ENCODE measurements at regions not wholly inside any gene's neighbourhood (a gene's known extent, or its start where the extent isn't known, plus 50 kb on each side); places are given as distances from the start of the nearest gene placed in this dataset.

DNA sequence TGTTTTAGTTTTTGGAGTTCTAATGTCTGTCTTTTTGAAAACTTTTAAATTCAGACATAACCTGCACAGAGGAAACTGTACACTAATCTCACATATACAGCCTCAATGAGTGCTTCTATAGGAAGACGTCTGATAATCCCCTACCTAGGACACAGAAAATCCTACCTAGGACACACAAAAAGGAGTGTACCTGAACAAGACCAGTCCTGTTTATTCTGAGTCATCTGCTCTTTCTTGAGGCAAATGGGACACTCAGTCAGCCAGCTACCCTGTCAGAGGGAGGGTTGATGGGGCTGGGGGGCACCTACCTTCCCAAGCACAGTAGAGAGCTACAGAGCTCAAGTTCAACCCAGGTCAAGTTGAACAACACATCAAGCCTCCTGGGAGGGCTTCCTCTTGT lies 346.6 kb upstream of the NCAM1 start:
- intact Hi-C loops (cut with DNase I): no loop called here
- H3K9me3 ChIP-seq: no peaks in the 10 kb centered on the region
- TF ChIP-seq, protein P1, sequence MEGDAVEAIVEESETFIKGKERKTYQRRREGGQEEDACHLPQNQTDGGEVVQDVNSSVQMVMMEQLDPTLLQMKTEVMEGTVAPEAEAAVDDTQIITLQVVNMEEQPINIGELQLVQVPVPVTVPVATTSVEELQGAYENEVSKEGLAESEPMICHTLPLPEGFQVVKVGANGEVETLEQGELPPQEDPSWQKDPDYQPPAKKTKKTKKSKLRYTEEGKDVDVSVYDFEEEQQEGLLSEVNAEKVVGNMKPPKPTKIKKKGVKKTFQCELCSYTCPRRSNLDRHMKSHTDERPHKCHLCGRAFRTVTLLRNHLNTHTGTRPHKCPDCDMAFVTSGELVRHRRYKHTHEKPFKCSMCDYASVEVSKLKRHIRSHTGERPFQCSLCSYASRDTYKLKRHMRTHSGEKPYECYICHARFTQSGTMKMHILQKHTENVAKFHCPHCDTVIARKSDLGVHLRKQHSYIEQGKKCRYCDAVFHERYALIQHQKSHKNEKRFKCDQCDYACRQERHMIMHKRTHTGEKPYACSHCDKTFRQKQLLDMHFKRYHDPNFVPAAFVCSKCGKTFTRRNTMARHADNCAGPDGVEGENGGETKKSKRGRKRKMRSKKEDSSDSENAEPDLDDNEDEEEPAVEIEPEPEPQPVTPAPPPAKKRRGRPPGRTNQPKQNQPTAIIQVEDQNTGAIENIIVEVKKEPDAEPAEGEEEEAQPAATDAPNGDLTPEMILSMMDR (IDR thresholded peaks at IDR 0.05): no peak
- TF ChIP-seq POLR2AphosphoS5 (IDR thresholded peaks at IDR 0.05; ENCODE audit: insufficient read depth in 1 of 2, low read depth in 1 of 2): no peak
- no peak for TF ChIP-seq POLR2A (IDR thresholded peaks at IDR 0.05)
- H3K27ac ChIP-seq: no peak overlapping the region
- no peak overlapping the region for H3K4me3 ChIP-seq
- no peaks in the 10 kb centered on the region for H3K27me3 ChIP-seq
- H3K4me1 ChIP-seq: peaks cover 27% of the 10 kb centered on the region
- H3K36me3 ChIP-seq: no peaks in the 10 kb centered on the region
- DNase-seq (ENCODE audit: extremely low spot score in 2 of 2): no peak

DNA sequence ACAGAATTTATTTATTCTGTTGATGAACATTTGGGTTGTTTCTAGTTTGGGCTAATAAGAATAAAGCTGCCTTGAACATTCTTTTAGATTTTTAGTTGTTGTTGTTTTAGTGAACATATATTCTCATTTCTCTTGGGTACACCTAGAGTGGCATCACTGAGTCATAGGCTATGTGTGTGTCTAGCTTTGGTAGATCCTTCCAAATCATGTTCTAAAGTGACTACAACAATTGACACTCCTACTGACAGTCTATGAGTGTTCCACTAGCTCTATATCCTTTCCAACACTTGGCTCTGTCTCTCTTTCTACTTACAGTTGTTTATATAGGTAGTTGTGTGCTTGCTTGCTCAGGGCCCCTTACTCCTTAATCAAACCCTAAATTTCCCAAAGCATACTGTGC lies 346.0 kb upstream of the NCAM1 start:
- Histone ChIP-seq H3K9me3 (no peaks in the 10 kb centered on the region), H3K4me3 (no peak overlapping the region), H3K36me3 (no peaks in the 10 kb centered on the region), H3K27ac (no peak overlapping the region), H3K27me3 (no peaks in the 10 kb centered on the region), H3K4me1 (peaks cover 27% of the 10 kb centered on the region)
- TF ChIP-seq, protein P1 (IDR thresholded peaks at IDR 0.05): no peak
- TF ChIP-seq POLR2A (IDR thresholded peaks at IDR 0.05) (no peak), POLR2AphosphoS5 (IDR thresholded peaks at IDR 0.05; ENCODE audit: insufficient read depth in 1 of 2, low read depth in 1 of 2) (no peak)
- intact Hi-C loops (cut with DNase I): no loop called here
- DNase-seq (ENCODE audit: extremely low spot score in 2 of 2): no peak

DNA sequence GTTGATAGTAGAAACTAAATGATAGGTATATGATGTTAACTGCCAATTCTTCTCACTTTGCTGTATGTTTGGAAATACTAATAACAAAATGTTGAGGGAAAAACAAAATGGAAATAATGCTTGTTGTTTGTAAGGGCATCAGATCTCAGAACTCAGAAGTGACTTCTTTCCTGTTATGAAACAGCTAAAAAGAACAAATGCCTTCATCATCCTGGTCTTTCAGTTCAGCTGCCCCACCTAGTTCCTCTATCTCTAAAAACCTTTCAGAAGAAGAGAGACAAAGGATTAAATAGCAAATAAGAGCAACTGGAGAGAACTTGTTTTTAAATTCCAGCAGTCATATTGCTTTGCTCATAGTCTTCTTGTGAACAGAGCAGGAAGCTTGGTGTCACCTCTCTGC lies 345.3 kb upstream of the NCAM1 start:
- DNase-seq (ENCODE audit: extremely low spot score in 2 of 2): no peak
- Histone ChIP-seq H3K27me3 (no peaks in the 10 kb centered on the region), H3K27ac (no peak overlapping the region), H3K9me3 (no peaks in the 10 kb centered on the region), H3K4me1 (peaks cover 27% of the 10 kb centered on the region), H3K36me3 (no peaks in the 10 kb centered on the region), H3K4me3 (no peak overlapping the region)
- intact Hi-C loops (cut with DNase I): no loop called here
- TF ChIP-seq POLR2AphosphoS5 (IDR thresholded peaks at IDR 0.05; ENCODE audit: insufficient read depth in 1 of 2, low read depth in 1 of 2) (no peak), POLR2A (IDR thresholded peaks at IDR 0.05) (no peak)
- TF ChIP-seq, protein P1 (IDR thresholded peaks at IDR 0.05): no peak

DNA sequence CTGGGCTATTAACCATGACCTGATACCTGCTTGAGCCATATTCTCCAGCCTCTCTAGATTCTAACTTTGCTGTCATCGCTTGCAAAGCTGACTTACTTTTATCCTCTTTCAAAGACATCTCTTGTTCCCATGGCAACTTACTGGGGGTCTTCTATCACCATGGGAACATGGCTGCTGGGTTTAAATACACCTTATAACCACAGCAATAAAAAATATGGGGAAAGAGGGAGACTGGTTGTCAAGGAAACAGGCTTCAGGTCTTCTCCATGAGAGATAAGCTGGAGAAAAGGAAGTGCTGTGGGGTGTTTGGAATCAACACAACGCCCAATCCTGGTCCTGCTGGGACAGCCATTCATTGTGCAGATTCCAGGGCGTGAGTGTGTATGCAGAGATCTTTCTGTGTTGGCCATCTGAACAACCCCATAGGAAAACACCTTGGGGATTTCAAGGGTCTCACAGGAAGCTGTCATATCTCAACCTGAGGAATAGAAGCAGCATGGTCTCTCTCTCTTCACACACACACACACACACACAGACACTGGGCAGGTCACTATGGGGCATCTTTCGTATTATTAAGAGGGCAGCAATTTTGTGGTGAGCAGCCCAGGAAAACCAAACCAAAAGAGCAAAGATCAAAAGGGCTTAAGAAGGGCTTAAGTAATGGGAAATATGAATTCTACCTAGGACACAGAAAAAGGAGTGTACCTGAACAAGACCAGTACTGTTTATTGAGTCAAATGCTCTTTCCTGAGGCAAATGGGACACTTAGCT lies 344.7 kb upstream of the NCAM1 start:
- H3K4me1 ChIP-seq: peaks cover 27% of the 10 kb centered on the region
- H3K4me3 ChIP-seq: no peak overlapping the region
- no peak for DNase-seq (ENCODE audit: extremely low spot score in 2 of 2)
- H3K27me3 ChIP-seq: no peaks in the 10 kb centered on the region
- H3K9me3 ChIP-seq: no peaks in the 10 kb centered on the region
- intact Hi-C loops (cut with DNase I): no loop called here
- H3K27ac ChIP-seq: no peak overlapping the region
- TF ChIP-seq, protein P1 (IDR thresholded peaks at IDR 0.05): no peak
- TF ChIP-seq POLR2AphosphoS5 (IDR thresholded peaks at IDR 0.05; ENCODE audit: insufficient read depth in 1 of 2, low read depth in 1 of 2): no peak
- TF ChIP-seq POLR2A (IDR thresholded peaks at IDR 0.05): no peak
- no peaks in the 10 kb centered on the region for H3K36me3 ChIP-seq

DNA sequence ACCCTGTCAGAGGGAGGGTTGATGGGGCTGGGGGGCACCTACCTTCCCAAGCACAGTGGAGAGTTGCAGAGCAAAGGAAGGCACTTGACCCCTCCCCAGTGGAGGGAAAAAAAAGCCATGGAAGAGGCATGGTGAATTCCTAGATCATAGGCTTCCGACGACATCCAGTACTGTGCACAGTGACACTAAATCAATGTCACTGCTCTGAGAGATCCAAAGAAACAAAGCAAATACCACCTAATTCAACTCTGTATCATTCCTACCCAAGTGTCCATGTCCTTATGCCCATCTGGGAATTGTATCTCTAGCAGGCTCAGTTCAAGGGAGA lies 344.2 kb upstream of the NCAM1 start:
- intact Hi-C loops (cut with DNase I): no loop called here
- no peaks in the 10 kb centered on the region for H3K9me3 ChIP-seq
- peaks cover 21% of the 10 kb centered on the region for H3K4me1 ChIP-seq
- H3K27me3 ChIP-seq: no peaks in the 10 kb centered on the region
- no peaks in the 10 kb centered on the region for H3K36me3 ChIP-seq
- TF ChIP-seq POLR2AphosphoS5 (IDR thresholded peaks at IDR 0.05; ENCODE audit: insufficient read depth in 1 of 2, low read depth in 1 of 2) (no peak), POLR2A (IDR thresholded peaks at IDR 0.05) (no peak)
- H3K4me3 ChIP-seq: no peak overlapping the region
- H3K27ac ChIP-seq: no peak overlapping the region
- no peak for DNase-seq (ENCODE audit: extremely low spot score in 2 of 2)

Measured in vagina (tissue), 2 donors.